Sciatic nerve (tissue), 2 donors: ENCODE measurements at regions not wholly inside any gene's neighbourhood (a gene's known extent, or its start where the extent isn't known, plus 50 kb on each side); places are given as distances from the start of the nearest gene placed in this dataset.

Source experiments
- ATAC-seq: fragments of 200-7000 bp; cut with Tn5 transposase; one replicate; pipeline ENCODE4 v1.9.1; 2020; ENCODE audit warnings: mild to moderate bottlenecking, moderate library complexity
- DNase-seq: peaks from one replicate; pipeline ENCODE4 v3.0.0-alpha.2; 2020; ENCODE audit warnings: low spot score
- intact Hi-C: fragments of 100-400 bp; cut with DNase I; formaldehyde crosslinking; loops from one replicate; pipeline ENCODE4 v1.14.2; 2022
- donor health status: DM: no; HTN: no; CAD: no.
- donor health status: DM: no; HTN: no; CAD: no.

DNA sequence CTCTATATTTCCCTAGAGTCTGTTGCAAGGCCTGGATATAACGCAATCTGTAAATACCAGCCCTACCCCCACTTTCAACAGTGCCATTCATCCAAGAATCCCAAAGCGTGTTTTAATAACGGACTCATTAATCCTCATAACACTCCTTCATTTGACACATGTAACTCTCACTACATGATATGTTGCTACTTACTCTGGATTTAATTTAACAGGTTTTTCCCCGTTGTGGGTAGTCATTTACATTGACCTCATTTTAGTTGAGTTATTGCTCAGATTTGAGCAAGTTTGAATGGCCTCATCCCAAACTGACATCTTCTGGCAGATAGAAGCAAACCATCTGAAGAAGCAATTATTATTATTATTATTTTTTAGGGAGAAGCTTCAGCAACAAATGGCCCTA is 125.4 kb upstream of the NPVF start:
- ATAC-seq (no peak), DNase-seq (no peak)
- intact Hi-C loops = no loop called here

DNA sequence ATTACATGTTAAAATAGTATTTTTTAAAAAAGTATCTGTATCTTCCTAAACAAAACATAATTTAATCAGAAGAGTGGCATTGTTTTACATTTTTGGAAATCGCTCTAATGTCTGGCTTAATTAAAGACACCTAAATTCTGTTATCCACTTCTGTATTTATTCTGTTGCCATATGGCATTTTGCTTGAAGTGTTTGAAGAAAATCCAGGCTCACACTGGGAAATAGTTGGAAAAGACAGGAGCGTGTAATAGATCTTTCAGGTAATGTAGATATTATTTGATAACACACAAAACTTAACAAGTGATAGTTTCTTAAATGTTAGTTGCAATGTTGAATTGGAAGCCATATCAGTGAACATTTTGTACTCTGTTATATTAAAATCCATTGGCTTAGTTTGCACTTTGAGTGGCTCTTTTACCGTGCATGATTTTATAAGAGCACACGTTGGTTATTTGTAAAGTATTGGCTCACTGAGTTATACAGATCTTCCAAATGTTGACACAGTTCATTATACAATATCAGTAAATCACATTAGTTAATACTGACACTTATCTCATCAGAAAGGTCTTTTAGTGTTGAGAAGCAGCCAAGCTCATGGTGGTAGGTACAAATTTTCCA is 128.4 kb upstream of the NPVF start:
- ATAC-seq = no peak
- intact Hi-C loops = no loop called here
- no peak for DNase-seq

DNA sequence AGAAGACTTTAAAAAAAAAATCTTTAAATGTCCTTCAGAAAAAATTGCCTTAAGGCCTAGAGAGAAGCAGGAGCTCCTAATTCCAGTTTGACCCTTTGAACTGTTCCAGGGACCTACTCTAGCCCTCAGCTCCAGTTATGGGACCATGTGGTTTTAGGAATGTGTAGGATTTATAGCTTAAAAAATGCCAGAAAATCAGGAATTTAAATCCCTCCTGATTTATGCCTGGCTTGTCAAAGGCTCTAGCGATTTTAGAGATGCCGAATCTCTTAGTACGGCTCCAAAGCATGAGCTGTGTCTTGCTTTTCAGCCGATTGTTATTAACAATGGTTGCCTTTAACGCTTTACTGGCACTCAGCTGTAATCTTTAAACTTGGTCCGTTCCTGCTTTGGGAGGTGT is 130.6 kb upstream of the NPVF start:
- no peak for ATAC-seq
- intact Hi-C loops = no loop called here
- no peak for DNase-seq

DNA sequence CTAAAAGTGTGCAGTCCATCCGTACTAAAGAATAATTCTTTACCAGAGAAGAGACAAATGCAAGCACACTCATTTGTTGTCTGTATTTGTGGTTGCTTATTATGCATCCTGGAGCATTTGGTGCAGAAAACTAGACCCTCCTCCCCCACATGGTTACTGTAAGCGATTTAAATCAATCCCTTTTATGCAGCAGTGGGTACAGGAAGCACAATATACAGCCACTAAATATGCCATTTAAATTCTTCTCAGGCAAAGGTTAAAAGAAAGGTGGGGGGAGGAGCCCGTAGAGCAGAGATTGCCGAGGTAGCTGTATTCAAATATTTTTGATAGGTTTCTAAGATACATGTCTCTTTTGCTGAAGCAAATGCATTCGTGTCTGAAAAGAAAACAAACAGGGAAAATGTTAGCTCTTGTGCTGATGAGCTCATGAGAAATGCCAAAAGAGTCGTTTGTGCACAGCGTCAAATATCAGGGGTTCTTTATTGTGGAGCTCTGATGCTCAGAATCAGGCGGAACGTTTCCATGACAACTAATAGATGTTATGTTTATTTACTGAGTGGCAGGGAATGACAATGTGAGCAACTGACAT is 131.3 kb upstream of the NPVF start:
- ATAC-seq (peak; percentile 57), DNase-seq (no peak)
- intact Hi-C loops = no loop called here

DNA sequence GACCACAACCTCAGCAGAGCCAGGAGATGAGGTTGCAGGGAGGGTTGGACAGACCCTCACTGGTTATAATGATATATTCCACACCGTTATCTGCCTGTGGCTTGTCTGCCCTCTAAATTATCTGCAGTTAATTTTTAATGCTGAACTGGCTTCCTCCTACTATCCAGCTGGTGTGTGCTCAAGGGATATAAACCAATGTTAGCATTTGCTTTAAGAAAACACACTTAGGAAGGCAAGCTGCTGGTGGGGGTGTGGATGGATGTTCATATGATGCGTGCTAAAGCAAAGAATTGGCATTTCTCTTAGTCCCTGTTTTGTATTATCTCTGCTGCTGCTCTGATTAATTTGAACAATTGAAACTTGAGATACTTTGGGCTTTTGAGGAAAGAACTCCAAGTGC is 132.2 kb upstream of the NPVF start:
- ATAC-seq = peak; percentile 48
- intact Hi-C loops = no loop called here
- no peak for DNase-seq

DNA sequence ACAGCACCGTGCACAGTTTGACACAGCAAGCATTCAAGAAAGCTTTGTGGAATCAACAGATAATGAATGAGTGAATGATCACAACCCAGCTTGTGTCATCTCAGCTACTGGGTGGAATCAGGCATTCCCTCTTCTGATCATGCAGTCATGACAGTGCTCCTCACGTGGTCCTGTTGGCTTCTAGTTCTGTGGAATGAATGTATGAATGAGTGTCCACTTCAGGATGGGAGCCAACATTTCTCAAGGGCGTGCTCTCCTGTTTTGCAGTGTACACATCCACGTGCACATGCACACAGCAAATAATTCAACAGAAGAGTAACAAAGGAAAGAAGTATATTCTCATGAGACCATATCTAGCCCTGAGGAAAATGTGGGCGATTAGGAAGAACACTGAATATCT is 133.1 kb upstream of the NPVF start:
- no peak for DNase-seq
- no peak for ATAC-seq
- intact Hi-C loops = no loop called here

DNA sequence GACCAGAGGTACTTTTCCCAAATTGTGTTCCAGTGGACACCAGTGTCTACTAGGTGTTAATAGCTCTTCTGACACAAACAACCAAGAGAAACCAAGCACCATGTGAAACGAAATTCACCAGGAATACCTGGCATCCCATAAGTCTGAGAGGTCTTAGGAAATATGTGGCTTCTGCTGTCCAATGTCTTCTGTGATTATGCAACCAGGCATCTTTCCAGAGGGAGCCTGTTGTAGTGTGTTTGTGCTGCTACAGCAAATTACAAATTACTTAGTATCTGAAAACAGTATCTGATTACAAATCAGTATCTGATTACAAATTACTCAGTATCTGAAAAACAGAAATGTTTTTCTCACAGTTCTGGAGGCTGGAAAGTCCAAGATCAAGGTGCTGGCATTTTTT is 133.6 kb upstream of the NPVF start:
- no peak for DNase-seq
- ATAC-seq = peak; percentile 78
- intact Hi-C loops = no loop called here

DNA sequence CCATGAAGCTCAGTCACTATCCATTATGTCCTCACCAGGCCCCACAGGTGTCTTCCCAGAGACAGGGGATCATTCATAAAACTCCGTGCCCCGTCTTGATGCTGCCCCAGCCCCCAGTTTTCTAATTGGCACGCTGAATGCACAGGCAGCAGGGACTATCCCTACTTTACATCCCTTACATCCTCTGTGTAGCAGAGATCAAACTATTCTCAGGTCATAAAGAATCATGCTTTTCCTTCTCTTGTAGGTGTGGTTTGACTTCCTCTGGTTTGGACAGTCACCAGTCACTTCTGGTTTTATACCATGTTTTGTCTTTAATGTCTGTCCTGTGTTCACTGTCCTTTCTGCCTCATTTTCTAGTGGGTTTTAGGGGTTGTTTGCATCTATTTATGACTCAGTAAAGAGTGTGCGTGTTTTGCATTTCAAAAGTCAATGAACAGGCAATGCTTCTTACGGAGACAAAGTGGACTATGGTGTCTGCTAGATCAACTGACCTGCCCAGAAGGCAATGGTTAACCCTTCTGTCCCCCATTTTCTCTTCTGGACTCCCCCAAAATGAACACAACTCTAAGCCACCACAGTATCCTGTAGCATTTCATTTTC is 140.4 kb upstream of the NPVF start:
- DNase-seq (no peak), ATAC-seq (no peak)
- intact Hi-C loops = no loop called here

DNA sequence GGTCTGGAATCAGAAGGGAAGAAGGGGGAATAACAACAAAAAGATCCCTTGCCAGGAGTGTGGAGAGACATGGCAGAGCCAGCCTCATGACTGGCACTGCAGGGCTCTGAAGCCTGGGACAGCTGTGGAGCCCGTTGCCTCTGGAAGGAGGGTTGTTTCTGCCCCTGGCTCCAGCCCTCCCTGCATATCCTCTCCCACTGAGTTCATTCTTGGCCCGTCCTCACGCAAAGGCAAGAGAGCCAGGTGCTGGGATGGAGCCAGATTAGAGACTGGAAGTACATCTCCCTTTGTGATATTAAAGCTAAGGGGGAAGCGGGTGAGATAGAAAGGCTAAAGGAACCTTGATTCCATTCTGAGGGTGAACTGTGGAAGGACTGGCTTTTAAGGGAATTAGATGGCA is 141.5 kb upstream of the NPVF start:
- intact Hi-C loops = no loop called here
- ATAC-seq (peak; percentile 85), DNase-seq (peak; percentile 75)

DNA sequence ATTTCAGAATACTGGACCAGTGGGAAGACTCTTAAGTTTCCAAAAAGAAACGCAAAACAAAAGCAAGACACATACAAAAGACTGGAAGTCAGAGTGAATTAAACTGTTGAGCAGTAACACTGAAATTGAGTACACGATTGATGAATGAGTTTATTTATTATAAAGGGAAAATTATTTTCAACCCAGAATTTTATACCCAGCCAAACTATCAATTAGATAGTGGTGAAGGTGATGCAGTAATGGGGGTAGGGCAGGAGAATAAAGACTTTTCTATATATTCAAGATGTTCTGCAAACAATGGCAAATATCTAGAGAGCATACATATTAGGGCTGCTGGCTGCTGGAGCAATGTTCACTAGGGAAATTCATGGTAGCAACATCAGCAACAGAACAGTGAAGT is 143.7 kb upstream of the NPVF start:
- ATAC-seq (no peak), DNase-seq (no peak)
- intact Hi-C loops = no loop called here

DNA sequence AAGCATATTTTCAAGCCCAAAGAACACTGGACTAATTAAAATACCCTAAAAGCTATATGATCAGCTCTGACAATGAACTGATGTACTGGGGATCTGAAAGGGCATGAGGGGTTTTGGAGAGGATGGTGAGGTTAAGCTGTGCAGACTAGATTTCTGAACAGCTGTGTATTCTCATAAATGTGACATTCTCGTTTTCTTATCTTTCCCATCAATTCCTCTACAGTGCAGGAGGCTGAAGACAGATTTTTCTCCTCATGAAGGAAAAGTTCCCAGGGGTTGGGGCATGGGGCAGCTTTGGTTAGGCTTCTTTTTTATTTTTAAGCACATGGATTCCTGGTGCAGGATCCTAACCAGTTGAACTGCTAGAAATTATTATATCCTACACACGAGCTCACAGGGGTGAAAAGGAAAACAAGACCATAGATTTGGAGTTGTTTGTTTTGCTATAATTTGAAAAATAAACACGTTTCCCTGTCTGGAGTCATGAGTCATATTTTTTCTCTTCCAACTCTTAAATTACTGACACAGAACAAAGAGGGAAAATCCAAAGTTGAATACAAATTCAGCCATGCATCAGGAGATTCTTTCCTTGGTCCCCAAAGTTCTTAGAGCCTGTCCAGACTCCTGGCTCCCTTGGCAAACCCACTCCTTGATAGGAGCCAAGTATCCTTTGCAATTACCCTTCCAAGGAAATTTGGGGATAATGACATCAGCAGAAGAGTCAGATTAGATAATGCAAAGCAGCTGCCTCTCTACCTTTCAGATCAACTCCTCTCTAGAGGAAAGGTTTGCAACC is 147.7 kb upstream of the NPVF start:
- DNase-seq = no peak
- ATAC-seq = no peak
- intact Hi-C loops = no loop called here

DNA sequence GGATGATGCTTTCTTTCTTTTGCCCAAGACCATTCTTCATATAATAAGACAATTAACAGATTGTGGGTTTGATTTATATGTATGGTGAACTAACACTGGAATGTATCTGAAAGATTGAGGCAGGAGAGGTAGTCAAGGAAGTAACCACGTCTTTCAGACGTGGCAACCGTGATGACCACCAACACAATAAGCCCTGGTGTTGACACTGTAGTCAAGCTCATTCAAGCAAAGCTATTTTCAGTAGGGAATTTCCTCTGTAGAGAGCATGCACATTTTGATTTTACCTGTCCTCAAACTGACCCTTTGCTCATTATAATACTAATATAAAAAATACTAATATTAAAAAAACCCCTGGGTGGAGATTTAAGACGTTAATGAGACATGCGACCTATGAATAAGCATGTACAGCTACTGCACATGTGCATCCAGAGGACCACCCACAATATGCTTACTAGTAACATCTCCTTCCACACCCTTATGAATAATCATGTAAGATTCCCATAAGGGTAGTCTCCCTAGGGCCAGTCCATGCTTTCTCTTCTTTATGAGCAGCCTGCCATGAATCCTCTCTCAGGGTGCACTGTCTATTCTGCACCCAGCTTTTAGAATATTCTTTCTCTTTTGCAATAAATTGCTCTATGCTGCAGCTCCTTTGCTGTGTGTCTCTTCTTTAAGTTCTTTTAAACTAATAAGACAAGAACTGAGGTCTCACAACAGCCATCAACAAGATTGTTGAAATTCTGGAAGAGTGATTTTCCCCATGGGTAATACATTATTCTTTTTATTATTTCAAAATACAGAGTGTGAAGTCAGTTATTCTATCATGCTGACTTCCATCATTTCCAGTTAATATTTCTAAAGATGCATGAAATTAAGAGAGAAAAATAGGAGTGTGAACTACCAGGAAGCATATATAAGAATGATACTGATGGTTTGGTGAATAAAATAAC is 151.3 kb upstream of the NPVF start:
- DNase-seq (no peak), ATAC-seq (no peak)
- intact Hi-C loops = no loop called here

DNA sequence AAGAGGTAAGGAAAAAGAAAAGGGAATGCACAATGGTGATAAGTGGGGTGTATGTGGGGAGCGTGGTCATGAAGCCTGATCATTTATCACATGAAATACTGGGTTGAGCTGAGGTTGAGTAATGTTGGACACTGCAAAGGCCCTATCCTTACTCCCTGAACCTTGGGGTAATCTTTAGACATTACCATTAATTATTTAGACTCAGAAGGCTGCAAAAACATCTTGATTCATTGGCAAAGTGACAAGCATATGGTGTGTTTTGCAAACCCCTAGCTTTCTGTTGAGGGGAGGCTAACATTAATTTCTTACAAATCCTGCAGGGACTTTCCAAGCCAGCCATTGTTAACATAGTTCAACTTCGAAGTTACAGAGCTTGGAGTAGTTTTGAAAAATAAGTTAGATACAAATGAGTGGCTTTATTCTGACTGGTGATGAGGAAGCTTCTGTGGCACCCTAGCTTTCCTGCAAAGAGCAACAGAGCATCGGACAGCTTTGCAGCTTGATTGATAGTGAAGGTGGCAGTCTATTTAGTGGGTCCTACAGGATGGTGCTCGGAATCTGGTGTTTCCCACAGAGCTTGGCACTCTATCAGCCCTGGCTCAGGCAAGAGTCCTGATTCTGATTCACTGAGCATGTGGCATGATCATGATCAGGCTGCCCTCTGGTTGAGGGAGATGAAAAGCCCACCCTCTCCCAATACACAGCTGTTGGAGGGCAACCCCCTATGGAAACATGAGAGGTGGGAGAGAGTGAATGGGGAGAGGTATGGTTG is 153.7 kb upstream of the NPVF start:
- ATAC-seq (no peak), DNase-seq (no peak)
- intact Hi-C loops = no loop called here

DNA sequence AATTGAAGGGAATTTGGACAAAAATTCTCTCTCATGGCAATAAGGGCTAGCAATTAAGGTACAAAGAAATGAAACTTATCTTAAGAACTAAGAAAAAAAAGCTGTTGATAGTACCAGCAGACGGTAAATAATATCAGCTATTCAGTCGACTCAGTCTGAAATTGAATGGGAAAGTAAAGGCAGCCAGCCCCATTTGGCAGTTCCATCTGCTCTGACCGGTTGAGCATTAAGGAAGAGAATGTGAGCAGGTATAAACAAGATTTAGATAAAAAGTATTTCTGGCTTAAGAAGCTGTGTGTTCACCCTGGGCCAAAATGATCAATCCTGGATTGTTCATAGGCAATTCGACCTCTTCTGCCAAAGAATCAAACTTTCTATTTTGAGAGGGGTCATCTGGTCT is 154.6 kb upstream of the NPVF start:
- DNase-seq = no peak
- intact Hi-C loops = no loop called here
- ATAC-seq = no peak

DNA sequence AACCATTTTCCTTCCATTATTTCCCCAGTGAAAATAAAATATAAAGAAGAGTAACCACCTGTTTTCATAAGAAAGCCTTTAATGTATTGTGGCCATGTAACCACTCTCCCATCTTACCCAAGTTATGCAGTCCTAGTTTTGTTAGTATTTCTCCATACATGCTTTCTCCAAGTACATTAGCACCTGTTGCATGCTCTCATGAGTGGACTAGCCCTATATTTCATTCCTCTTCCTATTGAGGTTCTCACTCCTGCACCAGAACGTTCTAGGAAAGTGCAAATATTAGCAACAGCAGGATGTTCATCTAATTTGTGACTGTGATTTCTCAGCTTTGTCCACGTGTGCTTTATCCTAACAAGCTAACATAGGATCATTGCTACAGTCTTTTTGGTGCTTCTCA is 155.1 kb upstream of the NPVF start:
- no peak for ATAC-seq
- DNase-seq = no peak
- intact Hi-C loops = no loop called here

DNA sequence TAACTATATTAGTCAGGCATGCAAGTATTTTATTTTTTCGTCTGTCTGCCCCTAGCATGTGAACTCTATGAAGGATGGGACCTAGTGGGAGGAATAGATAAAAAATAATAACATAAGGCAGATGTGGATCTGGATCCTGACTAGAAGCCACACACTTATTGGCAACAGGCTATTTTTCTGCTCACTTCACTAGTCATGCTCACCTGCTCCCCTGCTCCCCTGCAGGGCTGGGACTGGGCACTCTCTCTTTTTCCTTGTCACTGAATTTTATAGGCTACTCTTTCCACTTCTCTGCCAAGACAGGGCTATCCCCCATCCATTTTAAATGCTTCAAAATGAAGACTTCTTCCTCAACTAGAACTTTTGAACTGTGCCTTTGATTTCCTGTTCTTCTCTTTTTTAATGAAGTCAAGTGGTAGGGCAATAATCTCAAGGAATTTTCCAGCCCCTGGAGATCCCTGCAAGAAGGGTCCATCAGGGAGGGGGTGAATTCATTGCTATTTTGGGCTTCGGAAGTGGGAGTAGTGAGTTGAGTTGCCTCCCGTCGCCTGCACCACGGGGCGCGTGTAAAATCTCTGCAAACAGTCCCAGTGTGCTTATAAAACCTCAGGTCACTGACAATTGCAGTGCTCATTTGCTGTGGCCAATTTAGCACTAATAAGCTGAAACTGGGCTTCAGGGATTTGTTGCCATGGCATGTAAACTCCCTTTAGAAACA is 156.7 kb upstream of the NPVF start:
- intact Hi-C loops = loop anchor here (5.0 kb wide), 1 partner anchor 128 kb away; no protein-coding TSS in a partner anchor
- no peak for DNase-seq
- peak; percentile 36 for ATAC-seq

DNA sequence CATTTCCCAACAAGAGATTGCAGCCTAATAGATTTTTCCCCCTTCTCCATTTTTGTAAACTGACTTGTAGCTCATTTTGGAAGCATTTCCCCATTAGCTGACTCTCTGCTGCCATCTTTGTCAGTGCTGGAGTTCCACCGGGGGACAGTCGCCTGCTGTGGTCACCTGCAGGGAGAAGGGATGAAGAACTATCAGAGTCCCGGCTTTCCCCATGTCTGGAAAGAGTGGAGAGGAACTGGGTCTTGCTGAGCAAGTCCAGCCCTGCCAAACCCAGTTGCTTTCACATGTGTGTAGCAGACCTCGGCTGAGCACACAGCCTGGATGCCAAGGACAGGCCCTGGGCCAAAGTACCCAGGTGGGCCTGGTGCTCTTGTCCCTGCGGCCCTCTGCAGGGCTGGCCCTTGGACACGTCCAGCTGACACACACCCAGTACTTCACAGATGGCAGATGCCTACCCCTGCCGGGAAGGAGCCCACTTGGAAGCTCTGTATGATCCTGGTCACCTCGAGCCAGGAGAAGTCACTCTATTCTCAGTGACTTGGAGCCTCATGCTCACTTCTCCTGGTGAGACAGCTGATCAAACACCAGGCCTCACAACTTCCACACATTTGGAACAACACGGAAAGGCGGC is 157.3 kb upstream of the NPVF start:
- peak; percentile 14 for ATAC-seq
- intact Hi-C loops = loop anchor here (5.0 kb wide), 1 partner anchor 128 kb away; no protein-coding TSS in a partner anchor
- no peak for DNase-seq
